Prostate gland (tissue), 2 donors: ENCODE measurements at regions not wholly inside any gene's neighbourhood (a gene's known extent, or its start where the extent isn't known, plus 50 kb on each side); places are given as distances from the start of the nearest gene placed in this dataset.

Experiments
- DNase-seq: peaks from one replicate; pipeline ENCODE4 v3.0.0-alpha.2; 2019; ENCODE audit warnings: low spot score
- H3K27ac ChIP-seq, 2 donors: fragments of 200-600 bp; sonication (generic); 2 replicates each; pipeline ENCODE4 v1.5.1; 2017 to 2019
- H3K27me3 ChIP-seq: fragments of 200-600 bp; sonication (generic); replicated peaks from 2 replicates; pipeline ENCODE4 v1.5.1; 2019; ENCODE audit not compliant: insufficient read depth
- H3K36me3 ChIP-seq, 2 donors: fragments of 200-600 bp; sonication (generic); 1 replicate in 1 of 2; 2 replicates in 1 of 2; pipeline versions ENCODE4 v1.5.1 to v1.8.1; 2017 to 2019
- H3K4me1 ChIP-seq: fragments of 200-600 bp; sonication (generic); replicated peaks from 2 replicates; pipeline ENCODE4 v1.5.1; 2019
- H3K4me3 ChIP-seq, 2 donors: fragments of 200-600 bp; sonication (generic); 2 replicates each; pipeline ENCODE4 v1.5.1; 2017 to 2019
- H3K9me3 ChIP-seq: fragments of 200-600 bp; sonication (generic); 2 replicates; pipeline ENCODE4 v1.5.1; 2017
- CTCF ChIP-seq, 4 experiments: fragments of 200-600 bp in 2 of 4; fragments of 450-650 bp in 2 of 4; sonication (generic) in 2 of 4; IDR thresholded peaks; 1 replicate in 3 of 4; 2 replicates in 1 of 4; pipeline ENCODE4 v1.5.1; 2016 to 2019; ENCODE audit warnings: antibody characterized with exemption in 4 of 4, mild to moderate bottlenecking in 2 of 4, moderate library complexity in 2 of 4
- POLR2A ChIP-seq: fragments of 450-650 bp; IDR thresholded peaks from one replicate; pipeline ENCODE4 v1.6.1; 2016; ENCODE audit warnings: antibody characterized with exemption, mild to moderate bottlenecking
- POLR2AphosphoS5 ChIP-seq: sonication (generic); formaldehyde crosslinking; IDR thresholded peaks from one replicate; pipeline ENCODE4 v1.6.1; 2017; ENCODE audit warnings: antibody characterized with exemption
- WGBS: methylation state at CpG from one replicate; pipeline ENCODE4 v1.1.5; 2018; 5-methylcytosine and 5-hydroxymethylcytosine counted together
- intact Hi-C: fragments of 100-400 bp; cut with DNase I; formaldehyde crosslinking; loops from one replicate; pipeline ENCODE4 v1.14.2; 2022

GRCh38 chr2:5263291-5263690 is 428.9 kb upstream of the SOX11 start:
- no peak overlapping the region for H3K27ac ChIP-seq
- H3K36me3 ChIP-seq, result no peaks in the 10 kb centered on the region
- intact Hi-C loops, result no loop called here
- DNase-seq, result no peak
- H3K4me3 ChIP-seq, result no peak overlapping the region
- TF ChIP-seq POLR2A, result no peak
- TF ChIP-seq CTCF (IDR thresholded peaks at IDR 0.05), result no peak
- no peak for TF ChIP-seq POLR2AphosphoS5
- no peaks in the 10 kb centered on the region for H3K27me3 ChIP-seq
- WGBS, result 97% methylated on average over 1 of the region's 1 CpG
- H3K9me3 ChIP-seq, result no peaks in the 10 kb centered on the region
- no peaks in the 10 kb centered on the region for H3K4me1 ChIP-seq

GRCh38 chr2:5264361-5264760 is 427.8 kb upstream of the SOX11 start:
- TF ChIP-seq CTCF (IDR thresholded peaks at IDR 0.05) (no peak), POLR2AphosphoS5 (no peak), POLR2A (no peak)
- no peak for DNase-seq
- Histone ChIP-seq H3K36me3 (no peaks in the 10 kb centered on the region), H3K9me3 (no peaks in the 10 kb centered on the region), H3K27ac (no peak overlapping the region), H3K4me1 (no peaks in the 10 kb centered on the region), H3K4me3 (no peak overlapping the region), H3K27me3 (no peaks in the 10 kb centered on the region)
- 73% methylated on average over 3 of the region's 3 CpGs for WGBS
- intact Hi-C loops, result no loop called here

GRCh38 chr2:5285061-5285460 is 407.1 kb upstream of the SOX11 start:
- H3K27ac ChIP-seq, result no peak overlapping the region
- no peak for DNase-seq
- WGBS, result 91% methylated on average over 1 of the region's 1 CpG
- peaks cover 4% of the 10 kb centered on the region for H3K27me3 ChIP-seq
- no peaks in the 10 kb centered on the region for H3K36me3 ChIP-seq
- H3K4me1 ChIP-seq, result no peaks in the 10 kb centered on the region
- intact Hi-C loops, result no loop called here
- no peak for TF ChIP-seq POLR2A
- no peak for TF ChIP-seq POLR2AphosphoS5
- no peak for TF ChIP-seq CTCF (IDR thresholded peaks at IDR 0.05)
- no peak overlapping the region for H3K4me3 ChIP-seq
- no peaks in the 10 kb centered on the region for H3K9me3 ChIP-seq

GRCh38 chr2:5285872-5286769 is 406.1 kb upstream of the SOX11 start:
- Histone ChIP-seq H3K4me1 (no peaks in the 10 kb centered on the region), H3K9me3 (no peaks in the 10 kb centered on the region), H3K4me3 (no peak overlapping the region), H3K36me3 (no peaks in the 10 kb centered on the region), H3K27me3 (peaks cover 4% of the 10 kb centered on the region), H3K27ac (no peak overlapping the region)
- intact Hi-C loops, result no loop called here
- TF ChIP-seq POLR2AphosphoS5 (no peak), CTCF (IDR thresholded peaks at IDR 0.05) (no peak), POLR2A (no peak)
- DNase-seq, result no peak
- WGBS, result 82% methylated on average over 8 of the region's 8 CpGs
